WI38 (cell line): ENCODE measurements at regions not wholly inside any gene's neighbourhood (a gene's known extent, or its start where the extent isn't known, plus 50 kb on each side); places are given as distances from the start of the nearest gene placed in this dataset.

ENCODE experiments used
- H3K4me3 ChIP-seq: 2 replicates; pipeline ENCODE4 v1.5.1; 2011; ENCODE audit warnings: low read depth, mild to moderate bottlenecking, control low read depth, low read length
- CTCF ChIP-seq: IDR thresholded peaks from 2 replicates; pipeline ENCODE4 v1.5.1; 2012; ENCODE audit warnings: low read depth, mild to moderate bottlenecking, control low read depth, low read length

GRCh38 chr6:159435701-159436100 lies 257.3 kb downstream of the SOD2 start:
- no peak for TF ChIP-seq CTCF
- H3K4me3 ChIP-seq: no peak overlapping the region

GRCh38 chr6:159434410-159434809 lies 258.6 kb downstream of the SOD2 start:
- no peak for TF ChIP-seq CTCF
- H3K4me3 ChIP-seq: no peak overlapping the region

- no peak overlapping the region for H3K4me3 ChIP-seq
- no peak for TF ChIP-seq CTCF
These were observed 259.5 kb downstream of the SOD2 start for GRCh38 chr6:159433550-159433949.

DNA sequence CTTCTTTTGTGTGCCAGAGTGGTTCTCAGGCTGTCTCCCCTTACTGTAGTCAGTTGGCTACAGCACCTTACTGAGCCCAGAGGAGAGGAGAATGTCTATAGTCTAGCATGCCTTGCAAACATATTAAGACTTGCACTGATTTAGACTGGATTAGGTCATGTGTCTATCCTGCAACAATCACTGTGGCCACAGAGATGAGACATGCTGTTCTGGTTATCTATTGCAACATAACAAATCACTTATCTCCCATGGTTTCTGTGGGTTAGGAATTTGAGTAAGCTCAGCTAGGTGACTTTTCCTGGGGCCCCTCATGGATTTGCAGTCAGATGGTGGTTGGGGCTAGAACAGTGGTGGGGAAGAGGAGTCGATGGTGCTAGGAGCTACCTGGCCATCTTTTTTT lies 261.3 kb downstream of the SOD2 start:
- H3K4me3 ChIP-seq: no peak overlapping the region
- TF ChIP-seq CTCF: no peak

- no peak for TF ChIP-seq CTCF
- H3K4me3 ChIP-seq: no peak overlapping the region
These were observed 261.1 kb downstream of the FNDC1 start for GRCh38 chr6:159430323-159430722.

DNA sequence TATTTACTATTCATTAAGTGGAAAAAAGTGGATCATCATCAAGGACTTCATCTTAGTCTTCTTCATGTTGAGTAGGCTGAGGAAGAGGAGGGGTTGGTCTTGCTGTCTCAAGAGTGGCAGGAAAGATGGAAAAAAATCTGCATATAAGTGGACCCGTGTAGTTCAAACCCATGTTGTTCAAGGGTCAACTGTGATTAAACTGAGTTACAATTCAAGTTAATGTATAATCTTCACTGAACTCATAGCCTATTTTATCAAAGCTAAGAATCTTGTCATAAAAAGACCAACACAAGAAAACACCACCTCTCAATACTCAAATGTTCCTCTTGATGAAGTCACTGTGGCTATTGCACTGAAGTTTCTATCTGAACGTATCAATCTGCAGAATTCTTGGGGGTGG lies 260.2 kb downstream of the FNDC1 start:
- no peak for TF ChIP-seq CTCF
- no peak overlapping the region for H3K4me3 ChIP-seq

- TF ChIP-seq CTCF: no peak
- no peak overlapping the region for H3K4me3 ChIP-seq
These were observed 258.6 kb downstream of the FNDC1 start for GRCh38 chr6:159427771-159428170.

GRCh38 chr6:159427335-159427734 lies 258.1 kb downstream of the FNDC1 start:
- H3K4me3 ChIP-seq: no peak overlapping the region
- TF ChIP-seq CTCF: no peak
